ENCODE measurements at regions not wholly inside any gene's neighbourhood (a gene's known extent, or its start where the extent isn't known, plus 50 kb on each side); places are given as distances from the start of the nearest gene placed in this dataset.

- TF ChIP-seq, protein P1, sequence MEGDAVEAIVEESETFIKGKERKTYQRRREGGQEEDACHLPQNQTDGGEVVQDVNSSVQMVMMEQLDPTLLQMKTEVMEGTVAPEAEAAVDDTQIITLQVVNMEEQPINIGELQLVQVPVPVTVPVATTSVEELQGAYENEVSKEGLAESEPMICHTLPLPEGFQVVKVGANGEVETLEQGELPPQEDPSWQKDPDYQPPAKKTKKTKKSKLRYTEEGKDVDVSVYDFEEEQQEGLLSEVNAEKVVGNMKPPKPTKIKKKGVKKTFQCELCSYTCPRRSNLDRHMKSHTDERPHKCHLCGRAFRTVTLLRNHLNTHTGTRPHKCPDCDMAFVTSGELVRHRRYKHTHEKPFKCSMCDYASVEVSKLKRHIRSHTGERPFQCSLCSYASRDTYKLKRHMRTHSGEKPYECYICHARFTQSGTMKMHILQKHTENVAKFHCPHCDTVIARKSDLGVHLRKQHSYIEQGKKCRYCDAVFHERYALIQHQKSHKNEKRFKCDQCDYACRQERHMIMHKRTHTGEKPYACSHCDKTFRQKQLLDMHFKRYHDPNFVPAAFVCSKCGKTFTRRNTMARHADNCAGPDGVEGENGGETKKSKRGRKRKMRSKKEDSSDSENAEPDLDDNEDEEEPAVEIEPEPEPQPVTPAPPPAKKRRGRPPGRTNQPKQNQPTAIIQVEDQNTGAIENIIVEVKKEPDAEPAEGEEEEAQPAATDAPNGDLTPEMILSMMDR (conservative IDR thresholded peaks at IDR 0.05): no peak
- TF ChIP-seq ZFX (IDR thresholded peaks at IDR 0.05): no peak
Observed at GRCh38 chr4:92014067-92014466, 289.7 kb upstream of the GRID2 start.
